Large intestine (tissue), 3 donors: ENCODE measurements at regions not wholly inside any gene's neighbourhood (a gene's known extent, or its start where the extent isn't known, plus 50 kb on each side); places are given as distances from the start of the nearest gene placed in this dataset.
"Not testable (repeated sequence)": the region's sequence is repeated elsewhere in the genome, so short reads cannot be mapped to it uniquely, and the experiment has no call there.

Experiments
- DNase-seq, 2 donors: peaks; one replicate each; pipeline versions ENCODE4 v3.0.0 to v3.0.0-alpha.2; 2013
- H3K27ac ChIP-seq: one replicate; pipeline ENCODE4 v1.5.1; 2013; ENCODE audit warnings: low read length
- H3K27me3 ChIP-seq: 2 replicates; pipeline ENCODE4 v1.6.1; 2013; ENCODE audit warnings: low read length; ENCODE audit not compliant: control insufficient read depth, insufficient read depth
- H3K36me3 ChIP-seq: 2 replicates; pipeline ENCODE4 v1.6.1; 2013; ENCODE audit warnings: low read length; ENCODE audit not compliant: control insufficient read depth, insufficient read depth
- H3K4me1 ChIP-seq: one replicate; pipeline ENCODE4 v1.6.1; 2013; ENCODE audit warnings: low read length; ENCODE audit not compliant: control insufficient read depth, insufficient read depth
- H3K4me3 ChIP-seq: one replicate; pipeline ENCODE4 v1.5.1; 2013; ENCODE audit warnings: low read length
- H3K9me3 ChIP-seq: one replicate; pipeline ENCODE4 v1.6.1; 2013; ENCODE audit warnings: mild to moderate bottlenecking, low read depth, low read length, moderate library complexity; ENCODE audit not compliant: control insufficient read depth
- WGBS: methylation state at CpG from one replicate; pipeline ENCODE4 v1.1.5; 2013; ENCODE audit warnings: low lambda C conversion rate; ENCODE audit not compliant: insufficient coverage; 5-methylcytosine and 5-hydroxymethylcytosine counted together

DNA sequence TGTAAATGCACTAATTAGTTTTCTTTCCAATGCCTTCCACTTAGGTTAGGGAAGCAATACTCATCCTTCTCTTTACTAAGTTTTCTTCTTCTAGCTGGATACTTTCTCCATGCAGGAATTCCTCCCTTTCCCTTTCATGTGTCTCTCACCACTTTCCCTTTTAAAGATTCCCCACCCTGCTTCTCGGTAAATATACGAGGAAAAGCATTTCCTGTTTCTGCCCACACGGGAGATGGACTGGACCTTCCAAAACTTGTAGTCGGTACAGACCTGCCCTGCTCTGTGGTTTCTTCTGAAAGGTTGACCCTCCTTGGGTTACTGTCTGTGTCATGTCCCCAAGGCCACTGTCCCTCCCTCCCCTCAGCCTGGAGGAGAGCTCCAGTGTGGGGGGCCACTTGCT is 58.9 kb upstream of the LYZL2 start:
- no peaks in the 10 kb centered on the region for H3K36me3 ChIP-seq

DNA sequence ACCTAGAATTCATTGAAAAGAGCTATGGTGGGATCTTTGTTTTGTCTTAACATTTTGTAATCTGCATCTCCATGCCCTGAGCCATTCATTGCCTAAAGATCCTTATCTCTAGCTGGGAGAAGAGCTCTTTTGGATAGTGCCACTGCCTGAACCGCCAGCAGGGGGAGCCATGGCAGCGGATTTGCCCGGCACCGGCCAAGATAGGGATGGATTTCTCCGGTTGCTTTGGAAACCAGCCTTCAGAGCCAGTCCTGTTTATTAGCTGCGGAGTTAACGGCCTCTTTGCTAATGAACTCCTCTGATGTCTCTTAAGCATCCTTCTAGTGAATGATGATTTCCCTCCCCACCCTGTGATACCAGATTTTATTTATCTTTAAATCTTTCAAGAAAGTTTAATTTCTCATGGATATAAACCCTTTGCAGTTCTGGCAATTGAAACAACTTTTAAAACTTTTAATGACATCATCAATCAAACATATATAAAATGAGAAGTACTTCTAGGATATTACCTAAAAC is 58.2 kb upstream of the LYZL2 start:
- DNase-seq, result peak in 1 of 2 donors; percentile 35
- Histone ChIP-seq H3K4me3 (no peak overlapping the region), H3K4me1 (no peaks in the 10 kb centered on the region), H3K27me3 (peaks cover 4% of the 10 kb centered on the region), H3K9me3 (no peaks in the 10 kb centered on the region), H3K36me3 (no peaks in the 10 kb centered on the region), H3K27ac (no peak overlapping the region)
- WGBS, result no CpG with 5 or more reads among the region's 7 CpGs

More for the DNA sequence above, 58.9 kb upstream of the LYZL2 start:
- no CpG with 5 or more reads among the region's 4 CpGs for WGBS
- H3K27me3 ChIP-seq, result peaks cover 4% of the 10 kb centered on the region
- no peak overlapping the region for H3K4me3 ChIP-seq
- no peak for DNase-seq
- H3K9me3 ChIP-seq, result no peaks in the 10 kb centered on the region
- no peak overlapping the region for H3K27ac ChIP-seq
- no peaks in the 10 kb centered on the region for H3K4me1 ChIP-seq

DNA sequence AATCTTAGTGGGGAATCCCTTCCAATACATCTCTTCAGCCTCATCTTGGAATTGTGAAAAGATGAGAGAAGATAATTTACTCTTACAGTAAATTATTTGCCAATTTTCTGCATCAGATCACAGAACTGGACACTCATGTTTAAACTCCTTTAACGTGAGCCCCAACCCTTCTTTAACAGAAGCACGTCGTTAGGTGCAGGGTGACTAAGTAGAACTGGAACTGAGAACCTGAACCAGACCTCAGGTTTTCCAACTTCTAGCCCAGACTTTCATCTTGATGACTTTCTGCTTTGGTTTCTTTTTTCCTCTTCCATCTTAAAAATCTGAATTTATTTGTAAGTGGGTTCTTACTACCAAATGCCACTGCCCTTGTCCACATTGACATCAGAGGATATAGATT is 57.2 kb upstream of the LYZL2 start:
- Histone ChIP-seq H3K4me3 (no peak overlapping the region), H3K27ac (no peak overlapping the region), H3K4me1 (no peaks in the 10 kb centered on the region), H3K36me3 (no peaks in the 10 kb centered on the region), H3K27me3 (peaks cover 4% of the 10 kb centered on the region), H3K9me3 (no peaks in the 10 kb centered on the region)
- DNase-seq, result no peak
- no CpG with 5 or more reads among the region's 3 CpGs for WGBS

DNA sequence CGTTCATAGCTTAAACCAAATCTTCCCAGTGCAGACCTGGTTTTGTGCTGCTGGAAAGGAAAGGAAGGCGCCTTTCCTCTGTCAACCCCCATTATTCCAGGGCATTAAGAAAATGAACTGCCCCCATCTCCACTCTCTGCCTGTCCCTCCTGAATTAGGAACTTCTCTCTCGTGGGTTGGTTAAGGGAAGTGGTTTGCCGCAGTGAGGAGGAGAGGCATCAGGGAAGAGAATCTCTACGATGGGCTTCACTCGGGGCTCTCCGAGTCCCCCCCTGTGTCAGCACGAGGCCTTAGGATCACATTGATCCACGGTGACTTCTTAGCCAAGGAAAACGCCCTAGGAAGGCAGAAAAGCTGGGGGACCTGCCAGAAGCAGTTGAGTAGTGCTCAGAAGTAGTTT is 53.9 kb upstream of the LYZL2 start:
- 100% methylated on average over 1 of the region's 10 CpGs for WGBS
- H3K27me3 ChIP-seq, result peaks cover 2% of the 10 kb centered on the region
- no peak for DNase-seq
- no peaks in the 10 kb centered on the region for H3K4me1 ChIP-seq
- H3K9me3 ChIP-seq, result no peaks in the 10 kb centered on the region
- H3K27ac ChIP-seq, result no peak overlapping the region
- H3K4me3 ChIP-seq, result no peak overlapping the region
- no peaks in the 10 kb centered on the region for H3K36me3 ChIP-seq

DNA sequence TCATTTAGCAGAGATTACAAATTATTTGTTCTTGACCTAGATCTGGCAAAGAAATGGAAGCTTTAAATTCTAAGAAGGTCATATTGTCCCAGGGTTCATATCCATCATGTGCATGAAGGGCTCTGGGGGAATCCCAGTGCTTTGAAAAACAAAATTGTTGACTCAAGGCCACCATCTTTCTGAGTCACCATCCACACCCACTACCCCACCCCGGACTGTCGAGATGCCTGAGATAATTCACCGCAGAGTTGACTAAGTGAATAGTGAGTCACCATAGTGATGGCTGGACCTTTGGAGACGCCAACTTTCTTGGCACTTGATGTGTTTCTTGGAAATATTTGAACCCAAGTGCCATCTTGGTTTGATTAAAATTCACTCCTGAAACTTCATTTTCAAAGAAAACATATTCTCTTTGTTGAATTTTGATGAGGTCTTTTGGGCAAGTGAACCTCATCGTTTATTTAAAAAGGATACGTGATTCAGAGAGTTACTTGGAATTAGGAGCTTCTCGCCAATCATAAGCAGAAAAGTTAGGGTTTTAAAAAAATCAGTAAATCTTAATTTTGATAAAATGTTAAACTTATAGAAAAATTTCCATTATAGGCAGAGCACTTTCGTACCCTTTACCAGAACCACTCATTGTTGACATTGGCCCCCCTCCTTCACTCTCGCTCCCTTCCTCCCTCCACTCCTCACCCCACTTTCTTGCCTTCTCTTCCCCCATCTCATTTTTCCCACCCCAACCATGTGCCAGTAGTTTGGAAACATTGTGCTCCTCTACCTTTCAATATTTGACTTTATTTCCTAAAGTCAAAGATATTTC is 53.0 kb upstream of the LYZL2 start:
- not testable (repeated sequence) for H3K4me1 ChIP-seq, H3K27me3 ChIP-seq, H3K27ac ChIP-seq, H3K36me3 ChIP-seq, H3K4me3 ChIP-seq, H3K9me3 ChIP-seq, DNase-seq
- WGBS, result 87% methylated on average over 3 of the region's 9 CpGs

DNA sequence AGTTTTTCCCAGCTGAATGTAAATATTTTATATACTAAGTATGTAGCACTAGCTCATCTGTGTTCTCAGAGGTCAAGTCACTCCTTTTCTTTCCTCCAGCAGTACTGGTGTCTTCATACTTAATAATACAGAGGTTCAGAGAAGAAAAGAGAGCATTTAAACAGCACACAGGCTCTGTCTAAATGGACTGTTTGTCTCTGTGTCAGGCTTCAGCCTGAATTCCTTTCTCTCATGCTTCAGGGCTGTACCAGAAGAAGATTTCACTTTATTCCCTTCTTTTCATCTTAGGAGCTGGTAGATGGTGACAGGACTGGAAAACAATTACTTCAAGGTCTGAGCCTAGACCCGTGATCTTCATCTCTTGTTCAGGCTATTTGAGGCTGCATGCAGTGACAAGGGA is 51.4 kb upstream of the LYZL2 start:
- no peak for DNase-seq
- no peak overlapping the region for H3K27ac ChIP-seq
- H3K9me3 ChIP-seq, result no peaks in the 10 kb centered on the region
- no peaks in the 10 kb centered on the region for H3K36me3 ChIP-seq
- peaks cover 9% of the 10 kb centered on the region for H3K27me3 ChIP-seq
- no peak overlapping the region for H3K4me3 ChIP-seq
- no peaks in the 10 kb centered on the region for H3K4me1 ChIP-seq
- WGBS, result 100% methylated on average over 1 of the region's 1 CpG
